ENCODE measurements at regions not wholly inside any gene's neighbourhood (a gene's known extent, or its start where the extent isn't known, plus 50 kb on each side); places are given as distances from the start of the nearest gene placed in this dataset.

- H3K27ac Mint-ChIP-seq (ENCODE audit: unreplicated experiment): no peak overlapping the region
- TF ChIP-seq CTCF (IDR thresholded peaks at IDR 0.05; ENCODE audit: partially characterized antibody, unreplicated experiment): no peak
- peaks cover 4% of the 10 kb centered on the region for H3K27me3 Mint-ChIP-seq (ENCODE audit: unreplicated experiment)
- peaks cover 4% of the 10 kb centered on the region for H3K4me1 Mint-ChIP-seq (ENCODE audit: low read depth, unreplicated experiment)
- no peak for DNase-seq
- H3K9me3 Mint-ChIP-seq (ENCODE audit: unreplicated experiment): peaks cover 2% of the 10 kb centered on the region
- no peak overlapping the region for H3K4me3 Mint-ChIP-seq (ENCODE audit: unreplicated experiment)
- no peaks in the 10 kb centered on the region for H3K36me3 Mint-ChIP-seq (ENCODE audit: unreplicated experiment)
These were observed 190.4 kb upstream of the GPR12 start for GRCh38 chr13:26950968-26951367.

- no peaks in the 10 kb centered on the region for H3K36me3 Mint-ChIP-seq (ENCODE audit: unreplicated experiment)
- no peak for DNase-seq
- H3K27me3 Mint-ChIP-seq (ENCODE audit: unreplicated experiment): peaks cover 4% of the 10 kb centered on the region
- H3K4me1 Mint-ChIP-seq (ENCODE audit: low read depth, unreplicated experiment): peaks cover 4% of the 10 kb centered on the region
- no peak for TF ChIP-seq CTCF (IDR thresholded peaks at IDR 0.05; ENCODE audit: partially characterized antibody, unreplicated experiment)
- peaks cover 2% of the 10 kb centered on the region for H3K9me3 Mint-ChIP-seq (ENCODE audit: unreplicated experiment)
- H3K4me3 Mint-ChIP-seq (ENCODE audit: unreplicated experiment): no peak overlapping the region
- no peak overlapping the region for H3K27ac Mint-ChIP-seq (ENCODE audit: unreplicated experiment)
These were observed 190.0 kb upstream of the GPR12 start for GRCh38 chr13:26950546-26950945.

GRCh38 chr13:26949701-26950502, 189.3 kb upstream of the GPR12 start:
- no peak for TF ChIP-seq CTCF (IDR thresholded peaks at IDR 0.05; ENCODE audit: partially characterized antibody, unreplicated experiment)
- Mint-ChIP-seq H3K27me3 (ENCODE audit: unreplicated experiment) (peaks cover 4% of the 10 kb centered on the region), H3K4me1 (ENCODE audit: low read depth, unreplicated experiment) (peaks cover 4% of the 10 kb centered on the region), H3K4me3 (ENCODE audit: unreplicated experiment) (no peak overlapping the region), H3K9me3 (ENCODE audit: unreplicated experiment) (peaks cover 2% of the 10 kb centered on the region), H3K36me3 (ENCODE audit: unreplicated experiment) (no peaks in the 10 kb centered on the region), H3K27ac (ENCODE audit: unreplicated experiment) (no peak overlapping the region)
- DNase-seq: no peak

GRCh38 chr13:26948353-26948752, 187.8 kb upstream of the GPR12 start:
- no peak for TF ChIP-seq CTCF (IDR thresholded peaks at IDR 0.05; ENCODE audit: partially characterized antibody, unreplicated experiment)

GRCh38 chr13:26946684-26947343, 186.2 kb upstream of the GPR12 start:
- no peak for DNase-seq
- H3K36me3 Mint-ChIP-seq (ENCODE audit: unreplicated experiment): no peaks in the 10 kb centered on the region
- H3K4me3 Mint-ChIP-seq (ENCODE audit: unreplicated experiment): no peak overlapping the region
- H3K27ac Mint-ChIP-seq (ENCODE audit: unreplicated experiment): no peak overlapping the region
- peaks cover 2% of the 10 kb centered on the region for H3K9me3 Mint-ChIP-seq (ENCODE audit: unreplicated experiment)
- peak; percentile 41 for TF ChIP-seq CTCF (IDR thresholded peaks at IDR 0.05; ENCODE audit: partially characterized antibody, unreplicated experiment)
- peaks cover 5% of the 10 kb centered on the region for H3K4me1 Mint-ChIP-seq (ENCODE audit: low read depth, unreplicated experiment)
- peaks cover 4% of the 10 kb centered on the region for H3K27me3 Mint-ChIP-seq (ENCODE audit: unreplicated experiment)

More at GRCh38 chr13:26948353-26948752, 187.8 kb upstream of the GPR12 start:
- no peak overlapping the region for H3K27ac Mint-ChIP-seq (ENCODE audit: unreplicated experiment)
- peaks cover 2% of the 10 kb centered on the region for H3K9me3 Mint-ChIP-seq (ENCODE audit: unreplicated experiment)
- no peak for DNase-seq
- H3K4me1 Mint-ChIP-seq (ENCODE audit: low read depth, unreplicated experiment): peaks cover 4% of the 10 kb centered on the region
- H3K4me3 Mint-ChIP-seq (ENCODE audit: unreplicated experiment): no peak overlapping the region
- H3K27me3 Mint-ChIP-seq (ENCODE audit: unreplicated experiment): peaks cover 4% of the 10 kb centered on the region
- H3K36me3 Mint-ChIP-seq (ENCODE audit: unreplicated experiment): no peaks in the 10 kb centered on the region
